Glomerular visceral epithelial cell (primary cell): ENCODE measurements at regions not wholly inside any gene's neighbourhood (a gene's known extent, or its start where the extent isn't known, plus 50 kb on each side); places are given as distances from the start of the nearest gene placed in this dataset.
A peak's percentile ranks its signal among the peaks of the same experiment; 100 is the strongest.
"Not testable (repeated sequence)": the region's sequence is repeated elsewhere in the genome, so short reads cannot be mapped to it uniquely, and the experiment has no call there.

Experiments used
- DNase-seq: peaks from one replicate; pipeline ENCODE4 v3.0.0-alpha.2; 2016; ENCODE audit errors: extremely low spot score

DNA sequence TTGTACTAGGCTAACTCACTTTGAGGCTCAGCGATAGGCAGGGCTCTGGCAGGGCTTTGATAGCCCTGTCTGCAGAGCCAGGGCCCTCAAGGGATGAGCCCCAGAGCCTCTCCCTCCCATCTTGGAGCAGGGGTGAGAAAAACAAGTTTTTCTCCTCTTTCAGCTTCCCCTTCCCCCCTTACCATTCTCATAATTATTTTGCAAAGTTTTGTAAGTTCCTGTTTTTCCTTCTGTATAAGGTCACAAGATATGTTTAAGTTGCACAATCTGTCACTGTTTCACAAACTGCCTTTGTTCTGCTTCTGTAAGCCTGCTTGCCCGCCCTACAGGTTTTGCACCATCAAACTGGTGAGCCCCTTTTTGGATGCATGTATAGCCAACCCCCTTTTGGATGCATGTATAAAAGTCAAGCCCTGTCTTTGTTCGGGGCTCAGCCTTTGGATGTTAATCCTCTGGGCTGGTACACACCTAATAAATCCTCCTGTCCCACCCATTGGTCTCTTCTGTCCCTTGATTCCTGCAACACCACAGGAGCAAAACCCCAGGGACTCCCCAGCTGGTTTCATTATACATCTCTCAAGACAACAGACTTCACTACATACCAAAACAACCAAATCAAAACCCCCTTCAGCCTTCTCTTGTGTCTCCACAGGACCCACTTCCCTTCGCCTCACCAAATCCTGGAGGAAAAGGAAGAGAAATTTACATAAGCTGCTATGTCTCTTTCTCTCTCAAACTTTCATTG, 52.5 kb upstream of the RESF1 start:
- DNase-seq: no peak

DNA sequence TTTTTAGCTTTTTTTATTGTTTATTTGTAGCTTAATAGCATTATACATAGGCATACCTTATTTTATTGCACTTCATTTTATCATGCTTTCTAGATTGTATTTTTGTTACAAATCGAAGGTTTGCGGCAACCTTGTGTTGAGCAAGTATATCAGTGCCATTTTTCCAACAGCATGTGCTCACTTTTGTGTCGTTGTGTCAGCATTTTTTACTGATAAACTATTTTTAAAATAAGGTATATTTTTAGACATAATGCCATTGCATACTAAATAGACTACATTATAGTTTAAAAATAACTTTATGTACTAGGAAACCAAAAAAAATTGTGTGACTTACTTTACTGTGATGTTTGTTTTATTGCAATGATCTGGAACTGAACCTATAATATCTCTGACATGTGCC, 56.2 kb upstream of the RESF1 start:
- DNase-seq: no peak

DNA sequence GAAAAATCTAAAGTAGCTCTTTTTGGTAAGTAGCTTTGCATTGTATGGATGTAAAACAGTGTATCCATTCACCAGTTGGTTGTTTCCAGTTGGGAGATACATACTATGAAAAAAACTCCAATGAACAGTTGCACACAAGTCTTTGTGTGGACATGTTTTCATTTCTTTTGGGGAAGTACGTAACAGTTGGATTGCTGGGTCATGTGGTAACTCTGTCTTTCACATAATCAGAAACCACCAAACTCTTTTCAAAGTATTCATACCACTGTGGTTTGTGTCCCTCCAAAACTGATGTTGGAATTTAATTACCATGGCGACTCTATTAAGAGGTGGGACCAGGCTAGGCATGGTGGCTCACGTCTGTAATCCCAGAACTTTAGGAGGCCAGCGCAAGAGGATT, 58.9 kb upstream of the RESF1 start:
- peak; percentile 16 for DNase-seq

DNA sequence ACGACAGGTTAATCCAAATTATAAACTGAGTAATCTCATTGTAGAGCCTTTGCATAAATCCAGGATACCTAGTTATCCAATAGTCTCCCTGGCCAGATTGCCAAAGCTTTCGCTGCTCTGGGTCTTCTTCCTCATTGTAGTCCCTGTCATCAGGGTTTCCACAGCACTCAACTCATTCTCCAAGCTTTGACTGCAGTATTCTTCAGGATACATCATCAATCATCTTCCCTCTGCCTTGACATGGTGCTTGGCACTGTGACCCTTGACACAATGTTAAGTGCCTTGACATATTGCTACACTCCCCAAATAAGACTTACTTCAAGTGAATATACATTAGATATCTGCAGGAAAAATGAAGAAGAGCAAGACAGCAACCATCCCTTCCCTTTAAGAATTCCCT, 60.1 kb upstream of the RESF1 start:
- no peak for DNase-seq

DNA sequence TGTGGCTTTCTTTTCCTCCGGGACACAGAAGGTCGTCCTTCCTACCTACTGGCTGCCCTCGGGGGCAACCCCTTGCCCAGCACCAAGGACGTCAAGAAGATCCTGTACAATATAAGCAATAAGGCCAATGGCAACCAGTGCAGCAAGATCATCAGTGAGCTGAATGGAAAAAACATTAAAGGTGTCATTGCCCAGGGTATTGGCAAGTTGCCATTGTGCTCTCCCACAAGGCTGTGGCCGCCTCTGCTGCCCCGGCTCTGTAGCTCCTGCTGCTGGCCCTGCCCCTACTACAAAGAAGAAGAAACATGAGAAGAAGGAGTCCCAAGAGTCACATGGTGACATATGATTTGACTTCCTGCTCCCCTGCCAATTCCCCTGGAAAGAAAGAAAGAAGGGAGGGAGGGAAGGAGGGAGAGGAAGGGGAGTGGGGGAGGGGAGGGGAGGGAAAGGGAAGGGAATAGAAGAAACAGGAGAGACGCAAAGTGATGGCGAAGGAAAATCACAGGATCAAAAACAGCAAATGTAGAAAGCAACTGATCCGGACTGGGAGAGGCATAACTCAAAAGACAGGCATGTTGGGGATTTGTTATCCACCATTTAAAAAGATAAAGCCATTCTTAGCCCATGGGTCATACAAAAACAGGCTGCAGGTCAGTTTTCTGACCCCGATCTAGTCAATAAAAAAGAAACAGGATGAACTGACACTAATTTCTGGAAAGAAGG, 61.3 kb upstream of the RESF1 start:
- DNase-seq: peak; percentile 69

DNA sequence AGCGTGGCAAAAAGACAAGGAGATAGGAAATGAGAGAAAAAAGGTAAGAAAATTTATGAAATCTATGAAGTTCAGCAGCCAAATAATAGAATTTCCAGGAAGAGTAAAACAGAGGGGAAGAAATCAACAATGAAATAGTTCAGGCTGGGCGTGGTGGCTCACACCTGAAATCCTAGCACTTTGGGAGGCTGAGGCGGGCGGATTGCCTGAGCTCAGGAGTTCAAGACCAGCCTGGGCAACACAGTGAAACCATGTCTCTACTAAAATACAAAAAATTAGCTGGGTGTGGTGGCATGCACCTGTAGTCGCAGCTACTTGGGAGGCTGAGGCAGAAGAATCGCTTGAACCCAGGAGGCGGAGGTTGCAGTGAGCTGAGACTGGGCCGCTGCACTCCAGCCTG, 62.1 kb upstream of the RESF1 start:
- not testable (repeated sequence) for DNase-seq

DNA sequence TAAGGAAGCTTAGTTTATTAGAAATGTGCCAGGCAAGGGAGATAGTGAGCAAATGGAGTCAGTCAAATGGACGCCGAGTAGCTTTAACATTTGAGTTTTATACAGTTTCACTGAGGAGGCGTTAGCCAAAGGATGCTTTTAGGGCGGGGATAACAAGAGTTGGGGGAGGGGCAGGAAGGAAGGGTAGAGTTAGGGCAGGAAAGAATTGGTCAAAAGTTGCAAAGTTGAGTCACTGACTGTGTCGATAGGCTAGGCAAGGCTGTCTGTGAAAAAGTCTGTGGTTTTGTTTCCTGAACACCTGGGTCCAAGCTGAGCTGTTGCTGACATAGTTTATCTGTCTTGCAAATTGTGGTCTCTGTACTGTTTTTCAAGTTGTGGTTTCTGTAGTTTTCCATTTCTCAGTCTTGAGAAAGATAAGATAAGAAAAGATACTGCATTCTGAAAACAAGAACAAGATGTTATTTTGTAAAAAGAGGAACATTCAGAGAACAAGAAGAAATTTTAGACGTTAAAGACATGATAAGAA, 62.6 kb upstream of the RESF1 start:
- peak; percentile 46 for DNase-seq

DNA sequence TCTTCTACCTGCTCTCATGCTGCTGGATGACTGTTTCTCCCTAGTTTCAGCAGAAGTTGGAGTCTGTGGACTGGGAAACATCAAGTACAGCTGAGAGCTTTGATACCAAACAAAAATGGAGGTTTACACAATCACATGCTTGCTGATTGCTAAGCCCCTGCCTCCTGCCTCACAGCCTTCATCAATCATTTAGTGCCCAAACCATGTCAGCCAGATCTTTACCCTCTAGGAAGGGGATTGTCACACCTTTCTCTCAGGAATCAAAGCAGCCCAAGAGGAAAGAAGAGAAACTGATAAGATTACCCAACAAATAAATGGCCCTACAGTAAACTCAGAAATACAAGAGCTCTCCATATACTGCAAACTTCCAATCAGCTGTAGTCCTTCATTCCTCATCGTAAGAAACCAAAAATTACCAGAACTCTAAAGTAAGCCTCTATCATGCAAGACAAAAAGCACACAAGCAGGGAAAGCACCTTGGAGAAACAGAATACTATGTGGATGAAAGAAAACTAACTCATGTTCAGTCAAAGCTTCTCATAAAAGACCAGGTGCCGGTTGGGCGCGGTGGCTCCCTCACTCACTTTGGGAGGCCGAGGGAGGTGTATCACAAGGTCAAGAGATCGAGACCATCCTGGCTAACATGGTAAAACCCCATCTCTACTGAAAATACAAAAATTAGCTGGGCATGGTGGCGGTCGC, 63.6 kb upstream of the RESF1 start:
- DNase-seq: no peak

DNA sequence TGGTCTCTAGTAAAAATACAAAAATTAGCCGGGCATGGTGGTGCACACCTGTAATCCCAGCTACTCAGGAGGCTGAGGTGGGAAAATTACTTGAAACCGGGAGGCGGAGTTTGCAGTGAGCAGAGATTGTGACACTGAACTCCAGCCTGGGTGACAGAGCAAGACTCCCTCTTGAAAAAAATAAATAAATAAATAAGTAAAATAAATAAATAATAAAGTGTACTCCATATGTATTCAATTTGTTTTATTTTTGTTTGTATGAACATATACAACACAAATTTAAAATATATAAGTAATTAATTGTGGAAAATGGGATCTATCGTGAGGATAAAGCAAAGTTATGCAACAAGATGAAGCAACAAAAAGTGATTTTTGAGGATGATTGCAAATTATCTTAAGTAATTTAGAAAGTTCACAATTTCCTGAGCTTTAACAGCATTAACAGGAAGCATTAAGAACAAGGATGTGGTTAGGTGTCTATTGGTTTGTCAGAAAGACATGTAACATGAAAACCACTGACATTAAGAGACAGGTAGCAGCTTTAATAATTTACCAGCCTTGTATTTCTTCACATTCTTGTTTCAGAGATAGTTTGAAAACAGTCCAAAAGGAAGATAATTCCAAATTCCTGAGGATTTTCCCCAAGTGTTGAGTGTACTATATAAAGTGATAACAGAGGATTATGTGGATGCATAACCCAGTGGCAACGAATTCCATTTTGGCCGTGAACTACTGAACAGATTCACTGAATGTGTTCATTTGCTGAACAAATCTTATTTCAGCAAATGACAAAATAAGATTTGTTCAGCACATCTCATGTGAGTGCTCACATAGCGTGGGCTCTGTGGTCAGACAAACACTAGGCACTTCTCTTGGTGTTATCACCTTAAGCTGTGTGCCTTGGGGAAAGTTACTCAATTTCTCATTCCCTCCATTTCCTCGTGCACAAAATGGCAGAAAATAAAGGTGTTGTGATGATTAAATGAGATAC, 68.6 kb upstream of the RESF1 start:
- peak; percentile 37 for DNase-seq

DNA sequence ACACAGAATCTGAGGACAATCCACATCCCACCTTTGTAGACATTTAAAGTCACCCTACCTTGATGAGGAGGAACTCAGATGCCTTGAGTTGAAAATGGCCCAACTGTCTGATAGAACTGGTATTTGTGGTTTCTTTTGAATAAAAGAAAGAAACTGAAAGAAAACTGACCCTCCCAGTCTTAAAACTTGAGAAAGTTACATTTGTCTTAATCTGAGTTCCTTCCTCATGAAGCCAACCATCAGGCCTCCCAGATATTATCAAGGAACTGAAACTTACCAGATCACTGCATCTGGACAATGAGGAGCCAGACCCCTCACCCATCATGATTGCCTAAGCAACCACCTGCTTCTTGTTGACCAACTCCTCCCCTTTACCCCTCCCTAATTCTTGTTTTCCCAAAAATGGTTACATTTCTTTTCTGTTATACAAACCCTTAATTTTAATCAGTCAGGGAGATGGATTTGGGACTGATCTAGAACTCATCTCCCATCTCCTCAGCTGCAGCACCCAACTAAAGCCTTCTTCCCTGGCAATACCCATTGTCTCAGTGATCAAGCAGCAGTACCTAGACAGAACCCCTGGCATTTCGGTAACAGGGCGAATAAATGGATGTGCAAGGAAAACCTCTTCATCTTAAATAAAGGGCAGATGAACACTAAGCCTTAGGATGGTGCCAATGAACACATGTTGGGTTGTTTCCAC, 72.0 kb upstream of the RESF1 start:
- no peak for DNase-seq

DNA sequence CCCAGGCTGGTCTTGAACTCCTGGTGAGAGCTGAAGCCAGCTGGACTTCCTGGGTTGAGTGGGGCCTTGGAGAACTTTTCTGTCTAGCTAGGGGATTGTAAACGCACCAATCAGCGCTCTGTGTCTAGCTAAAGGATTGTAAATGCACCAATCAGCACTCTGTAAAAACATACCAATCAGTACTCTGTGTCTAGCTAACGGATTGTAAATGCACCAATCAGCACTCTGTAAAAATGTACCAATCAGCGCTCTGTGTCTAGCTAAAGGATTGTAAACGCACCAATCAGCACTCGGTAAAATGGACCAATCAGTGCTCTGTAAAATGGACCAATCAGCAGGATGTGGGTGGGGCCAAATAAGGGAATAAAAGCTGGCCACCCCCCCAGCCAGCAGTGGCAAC, 76.5 kb upstream of the RESF1 start:
- not testable (repeated sequence) for DNase-seq

DNA sequence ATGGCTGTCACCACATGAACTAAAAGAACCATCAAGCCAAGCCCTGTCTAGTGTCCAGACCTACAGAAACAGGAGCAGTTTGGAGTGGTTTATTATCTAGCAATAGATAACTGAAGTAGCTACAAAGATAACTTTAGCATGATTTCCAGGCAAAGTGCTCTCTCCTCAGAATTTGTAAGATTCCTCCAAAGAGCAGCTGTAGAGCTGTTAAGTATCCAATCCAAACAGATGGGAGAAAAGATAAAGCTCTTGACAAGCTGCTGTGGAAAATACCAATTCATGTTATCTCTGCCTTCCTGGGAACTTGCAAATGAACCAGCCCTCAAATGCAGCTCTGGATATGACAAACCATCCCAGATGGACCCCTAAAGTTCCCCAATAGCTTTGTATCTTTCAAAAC, 78.9 kb upstream of the RESF1 start:
- no peak for DNase-seq

DNA sequence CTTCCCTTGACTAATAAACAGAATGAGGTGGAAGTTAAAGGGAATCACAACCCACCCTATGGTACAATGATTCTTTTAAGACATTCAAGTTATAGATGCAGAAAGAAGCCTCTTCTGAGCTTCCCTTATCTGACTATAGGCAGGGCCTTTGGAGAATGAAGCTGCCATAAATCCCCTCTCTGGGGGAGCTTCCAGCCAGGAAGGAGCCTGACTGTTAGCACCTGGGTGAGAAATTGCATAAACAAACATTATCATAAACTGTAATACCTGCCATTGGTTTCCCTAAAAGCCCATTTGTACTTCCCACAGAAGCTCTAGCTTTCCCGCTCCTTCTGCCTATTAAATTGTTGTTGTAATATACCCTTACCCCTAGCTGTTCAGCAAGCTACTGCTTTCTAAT, 81.3 kb upstream of the RESF1 start:
- DNase-seq: no peak

DNA sequence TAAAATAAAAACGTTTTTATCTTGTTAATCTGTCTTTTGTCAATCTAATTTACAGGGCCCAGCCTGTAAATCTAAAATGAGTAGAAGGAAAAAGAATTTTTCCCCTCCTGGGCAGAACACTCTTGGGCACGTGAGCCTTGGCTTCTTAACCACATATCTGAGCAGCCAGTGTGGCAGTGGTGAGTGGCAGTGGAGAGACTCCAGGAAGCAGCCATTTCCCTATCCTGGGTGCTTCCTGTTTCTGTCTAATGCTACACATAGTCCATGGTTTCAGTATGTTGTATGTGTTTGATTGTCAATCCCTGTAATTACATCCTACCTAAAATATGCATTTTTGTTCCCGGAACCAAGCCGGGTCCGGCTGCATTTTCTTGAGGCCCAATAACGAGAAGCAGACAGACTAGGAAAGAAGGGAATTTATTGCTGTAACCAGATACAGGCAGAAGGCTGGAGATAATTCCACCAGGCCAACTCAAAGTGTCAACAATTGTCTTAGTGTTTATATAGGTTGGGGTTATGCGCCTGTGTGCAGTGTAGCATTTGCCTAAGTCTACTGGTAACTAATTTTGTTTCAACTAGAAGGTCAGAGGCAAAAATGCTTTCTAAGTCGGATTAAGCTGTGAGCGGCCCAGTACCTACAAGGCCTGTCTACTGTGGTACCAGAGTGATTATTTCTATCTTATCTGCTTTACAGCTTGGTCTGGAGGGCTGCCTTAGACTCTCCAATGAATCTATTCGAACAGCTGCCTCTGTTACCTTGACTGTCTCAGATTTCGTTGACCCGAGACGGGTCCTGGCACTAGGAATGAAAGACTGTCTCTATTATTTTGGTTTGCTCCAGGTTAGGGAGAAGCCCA, 82.4 kb upstream of the RESF1 start:
- DNase-seq: no peak

DNA sequence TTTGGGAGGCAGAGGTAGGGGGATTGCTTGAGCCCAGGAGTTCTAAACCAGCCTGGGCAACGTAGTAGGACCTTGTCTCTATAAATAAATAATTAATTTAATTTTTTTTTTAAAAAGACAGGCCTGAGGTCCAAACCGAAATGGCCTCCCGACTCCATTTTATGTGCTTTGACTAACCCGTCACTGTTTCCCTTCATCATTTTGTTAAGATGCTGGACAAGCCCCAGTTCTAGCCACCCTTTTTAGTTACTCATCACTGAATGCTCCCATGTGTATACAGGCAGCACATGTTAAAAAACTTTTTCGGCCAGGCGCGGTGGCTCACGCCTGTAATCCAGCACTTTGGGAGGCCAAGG, 83.6 kb upstream of the RESF1 start:
- DNase-seq: no peak

DNA sequence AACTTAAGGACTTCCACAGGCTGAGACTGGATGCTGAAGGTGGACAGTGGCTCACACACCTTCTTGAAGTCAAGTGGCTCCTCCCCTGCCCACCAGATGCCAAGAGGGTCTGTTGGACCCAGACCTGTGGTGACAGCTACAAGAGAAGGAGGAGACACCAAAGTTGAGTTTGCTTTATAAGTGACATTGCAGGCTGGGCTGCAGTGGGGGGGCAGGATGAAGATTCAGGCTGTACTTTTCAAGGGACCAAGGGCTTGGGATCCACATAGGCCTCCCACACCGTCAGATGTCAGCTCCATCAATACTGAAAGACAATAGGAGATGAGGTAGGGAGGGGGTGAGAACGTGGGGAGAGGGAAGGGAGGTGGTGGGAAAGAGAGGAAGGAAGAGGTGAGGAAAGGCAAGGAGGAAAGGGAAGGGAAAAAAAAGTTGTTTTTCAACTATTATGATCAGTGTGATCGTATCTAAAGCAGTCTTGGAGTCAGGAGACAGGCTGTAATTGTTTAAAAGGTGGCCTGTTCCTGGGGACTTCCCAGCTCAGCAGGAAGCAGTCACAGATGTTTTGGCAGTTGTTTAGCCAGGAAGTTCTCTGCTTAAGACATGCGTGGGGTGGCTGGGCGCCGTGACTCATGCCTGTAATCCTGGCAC, 84.1 kb upstream of the RESF1 start:
- peak; percentile 36 for DNase-seq

DNA sequence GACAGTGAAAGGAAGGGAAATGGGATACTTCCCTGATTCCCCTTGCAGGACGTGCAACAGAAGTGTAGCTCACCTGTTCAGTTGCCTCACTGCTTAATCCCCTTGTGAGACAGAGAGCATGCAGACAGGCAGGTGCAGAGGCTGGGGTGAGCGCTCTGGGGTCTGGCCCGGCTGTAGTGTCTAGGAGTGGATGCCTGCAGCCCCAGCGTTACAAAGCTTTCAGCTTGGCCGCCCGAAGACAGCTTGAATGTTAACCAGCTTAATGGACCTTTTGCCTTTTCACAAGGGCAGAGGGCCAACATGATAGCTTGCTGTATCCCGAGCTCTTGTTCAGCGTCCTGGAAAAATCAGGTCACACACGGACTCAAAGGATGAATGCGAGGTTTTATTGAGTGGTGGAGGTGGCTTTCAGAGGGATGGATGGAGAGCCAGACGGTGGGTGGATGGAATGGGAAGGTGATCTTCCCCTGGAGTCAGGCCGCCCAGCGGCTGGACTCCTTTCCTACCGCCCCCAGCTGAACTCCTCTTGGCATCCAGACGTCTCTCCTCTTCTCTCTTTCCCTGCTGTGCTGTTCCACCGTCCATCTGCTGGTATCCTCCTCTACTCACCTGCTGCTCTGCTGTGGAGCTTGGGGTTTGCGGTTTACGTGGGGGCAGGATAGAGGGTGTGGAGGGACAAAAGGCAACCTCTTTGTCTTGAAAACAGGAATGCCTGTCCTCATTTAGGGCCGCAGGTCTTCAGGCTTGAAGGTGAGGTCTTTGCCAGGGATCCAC, 86.2 kb upstream of the RESF1 start:
- no peak for DNase-seq

DNA sequence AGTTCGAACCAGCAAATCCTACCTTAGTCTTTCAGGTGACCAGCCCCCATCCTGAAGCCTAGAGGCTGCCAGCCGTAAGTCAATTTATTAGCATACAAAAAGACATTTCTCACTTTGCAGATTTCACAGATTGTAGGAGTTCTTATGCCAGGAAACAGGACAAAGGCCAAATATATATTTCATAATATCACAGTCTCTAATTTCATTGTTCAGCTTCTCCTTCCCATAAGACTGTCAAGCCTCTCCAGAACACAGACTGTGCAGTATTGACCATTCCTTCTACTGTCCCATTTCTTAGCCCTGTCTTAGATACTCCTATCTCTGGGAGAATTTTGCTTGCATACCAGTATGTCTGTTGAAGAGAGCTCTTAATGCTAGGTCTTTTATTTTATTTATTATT, 89.2 kb upstream of the RESF1 start:
- DNase-seq: no peak

DNA sequence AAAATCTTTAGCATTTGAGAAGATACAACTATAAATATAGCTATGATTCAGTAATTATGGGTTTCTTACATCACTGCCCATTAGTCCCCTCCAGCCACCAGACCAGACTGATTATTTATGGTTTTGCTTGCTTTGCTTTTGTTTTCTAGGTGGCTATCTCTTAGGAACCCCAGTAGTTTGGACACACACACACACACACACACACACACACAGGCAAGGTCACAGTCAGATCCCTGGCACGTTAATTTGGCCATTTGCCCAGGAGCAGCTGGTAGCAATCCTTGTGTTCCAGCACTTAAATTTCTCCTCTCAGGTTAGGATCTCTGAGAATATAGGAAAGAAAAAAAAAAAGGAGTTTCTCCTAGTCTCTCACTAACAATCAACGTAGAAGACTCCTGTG, 90.2 kb upstream of the RESF1 start:
- DNase-seq: peak; percentile 21
